NCI-H82 treated with DMSO at 0.1 percent for 48 hours (cell line): ENCODE measurements at regions not wholly inside any gene's neighbourhood (a gene's known extent, or its start where the extent isn't known, plus 50 kb on each side); places are given as distances from the start of the nearest gene placed in this dataset.

Source experiments
- DNase-seq: peaks from one replicate; lab custom pipeline; 2025; ENCODE audit not compliant: unreplicated experiment; lab: John Stamatoyannopoulos, UW

GRCh38 chr5:53825016-53825415, 264.6 kb downstream of the NDUFS4 start:
- DNase-seq: no peak

DNA sequence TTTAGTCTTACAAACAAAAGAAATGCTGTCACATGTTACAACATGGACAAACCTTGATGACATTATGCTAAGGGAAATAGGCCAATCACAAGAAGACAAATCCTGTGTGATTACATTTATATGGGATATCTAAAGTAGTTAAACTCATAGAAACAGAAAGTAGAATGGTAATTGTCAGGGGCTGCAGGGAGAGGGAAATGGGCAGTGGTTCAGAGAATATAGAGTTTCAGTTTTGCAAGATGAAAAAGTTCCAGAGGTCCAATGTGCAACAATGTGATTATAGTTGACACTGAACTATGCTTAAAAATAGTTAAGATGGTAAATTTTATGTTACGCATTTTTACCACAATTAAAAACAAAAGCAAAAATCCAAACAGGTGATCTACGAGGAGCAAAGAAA, 265.5 kb downstream of the NDUFS4 start:
- DNase-seq: no peak

GRCh38 chr5:53826504-53826903, 266.1 kb downstream of the NDUFS4 start:
- no peak for DNase-seq

GRCh38 chr5:53827211-53827651, 266.8 kb downstream of the NDUFS4 start:
- no peak for DNase-seq

- DNase-seq: no peak
Observed at GRCh38 chr5:53831496-53831895, 271.1 kb downstream of the NDUFS4 start.
